VCaP (cell line): ENCODE measurements at regions not wholly inside any gene's neighbourhood (a gene's known extent, or its start where the extent isn't known, plus 50 kb on each side); places are given as distances from the start of the nearest gene placed in this dataset.
A peak's percentile ranks its signal among the peaks of the same experiment; 100 is the strongest.

Experiments
- H3K27ac ChIP-seq: fragments of 450-650 bp; 2 replicates; pipeline ENCODE4 v1.5.1; 2017
- TF ChIP-seq, protein P1 (sequence below): fragments of 450-650 bp; conservative IDR thresholded peaks from 2 replicates; pipeline ENCODE4 v1.5.1; 2017; ENCODE audit warnings: mild to moderate bottlenecking, moderate library complexity

GRCh38 chr11:126114486-126115126, 51.9 kb upstream of the CDON start:
- H3K27ac ChIP-seq = peak overlapping the region; percentile 97

GRCh38 chr11:126113963-126114362, 51.3 kb upstream of the CDON start:
- H3K27ac ChIP-seq = peak overlapping the region; percentile 97
- TF ChIP-seq, protein P1, sequence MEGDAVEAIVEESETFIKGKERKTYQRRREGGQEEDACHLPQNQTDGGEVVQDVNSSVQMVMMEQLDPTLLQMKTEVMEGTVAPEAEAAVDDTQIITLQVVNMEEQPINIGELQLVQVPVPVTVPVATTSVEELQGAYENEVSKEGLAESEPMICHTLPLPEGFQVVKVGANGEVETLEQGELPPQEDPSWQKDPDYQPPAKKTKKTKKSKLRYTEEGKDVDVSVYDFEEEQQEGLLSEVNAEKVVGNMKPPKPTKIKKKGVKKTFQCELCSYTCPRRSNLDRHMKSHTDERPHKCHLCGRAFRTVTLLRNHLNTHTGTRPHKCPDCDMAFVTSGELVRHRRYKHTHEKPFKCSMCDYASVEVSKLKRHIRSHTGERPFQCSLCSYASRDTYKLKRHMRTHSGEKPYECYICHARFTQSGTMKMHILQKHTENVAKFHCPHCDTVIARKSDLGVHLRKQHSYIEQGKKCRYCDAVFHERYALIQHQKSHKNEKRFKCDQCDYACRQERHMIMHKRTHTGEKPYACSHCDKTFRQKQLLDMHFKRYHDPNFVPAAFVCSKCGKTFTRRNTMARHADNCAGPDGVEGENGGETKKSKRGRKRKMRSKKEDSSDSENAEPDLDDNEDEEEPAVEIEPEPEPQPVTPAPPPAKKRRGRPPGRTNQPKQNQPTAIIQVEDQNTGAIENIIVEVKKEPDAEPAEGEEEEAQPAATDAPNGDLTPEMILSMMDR = no peak

More at GRCh38 chr11:126114486-126115126, 51.9 kb upstream of the CDON start:
- TF ChIP-seq, protein P1 = no peak

GRCh38 chr11:126113515-126113957, 50.9 kb upstream of the CDON start:
- TF ChIP-seq, protein P1 = peak; percentile 42
- H3K27ac ChIP-seq = peak overlapping the region; percentile 97

DNA sequence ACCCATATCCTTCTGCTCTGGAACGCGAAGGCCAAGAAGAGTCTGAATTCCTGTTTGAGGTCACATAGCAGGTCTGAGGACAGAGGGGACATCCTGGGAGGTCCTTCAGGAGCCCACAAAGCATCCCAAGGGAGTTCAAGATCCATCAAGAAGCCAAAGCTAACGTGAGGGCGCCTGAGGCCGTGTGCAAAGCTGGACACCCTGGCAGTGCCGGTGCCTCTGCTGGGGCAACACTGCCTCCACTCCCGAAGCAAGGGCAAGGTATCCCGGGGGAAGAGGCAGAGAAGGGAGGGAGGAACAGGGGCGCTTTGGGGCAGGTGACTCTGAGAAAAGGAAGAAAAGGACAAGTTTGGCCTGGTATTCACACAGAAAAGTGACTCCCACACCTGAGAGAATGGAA, 50.3 kb upstream of the CDON start:
- H3K27ac ChIP-seq = peak overlapping the region; percentile 97
- TF ChIP-seq, protein P1 = no peak

DNA sequence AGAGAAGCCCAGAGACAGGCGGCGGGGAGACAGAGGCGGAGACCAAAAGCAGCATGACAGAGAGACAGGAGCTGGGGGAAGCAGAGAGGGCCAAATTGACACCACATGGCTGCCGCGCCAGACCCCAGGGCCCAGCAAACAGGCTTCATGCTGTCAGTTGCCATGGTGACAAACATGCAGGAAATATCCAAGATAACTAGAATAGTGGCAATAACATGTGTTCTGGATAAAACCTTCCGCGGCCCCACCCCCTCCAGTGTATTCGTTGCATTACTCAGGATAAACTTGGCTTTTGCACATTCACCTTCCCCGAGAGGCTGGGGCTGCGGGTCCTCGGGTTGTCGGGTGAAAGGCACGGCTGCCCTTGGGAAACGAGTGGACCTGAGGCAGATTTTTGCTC, 49.9 kb upstream of the CDON start:
- TF ChIP-seq, protein P1 = no peak
- peak overlapping the region; percentile 97 for H3K27ac ChIP-seq
